ENCODE measurements at regions not wholly inside any gene's neighbourhood (a gene's known extent, or its start where the extent isn't known, plus 50 kb on each side); places are given as distances from the start of the nearest gene placed in this dataset.

- TF ChIP-seq CTCF (IDR thresholded peaks at IDR 0.05; ENCODE audit: poor library complexity, severe bottlenecking) (no peak), REST (IDR thresholded peaks at IDR 0.05; ENCODE audit: borderline replicate concordance) (no peak), RAD21 (conservative IDR thresholded peaks at IDR 0.05) (no peak)
Measured at GRCh38 chr5:166784545-166785078, 1506.8 kb upstream of the WWC1 start.
